Calu3 (cell line): ENCODE measurements at regions not wholly inside any gene's neighbourhood (a gene's known extent, or its start where the extent isn't known, plus 50 kb on each side); places are given as distances from the start of the nearest gene placed in this dataset.

Experiments used
- BruUV-seq: library from RNA; stranded (reverse); fragments of 400-500 nt; replicated peaks from 2 replicates; lab custom pipeline; 2021; lab: Mats Ljungman, UMichigan
- CTCF ChIA-PET: fragments of 300-600 bp; sonication (Branson Sonifier 250); formaldehyde crosslinking; loops from one replicate; lab custom pipeline; 2022; ENCODE audit warnings: antibody characterized with exemption; lab: Charles Lee
- DNase-seq: peaks from one replicate; pipeline ENCODE4 v3.0.0; 2022
- H3K27ac Mint-ChIP-seq: one replicate; pipeline ENCODE4 v1.8.0; 2022; ENCODE audit warnings: mixed read lengths; ENCODE audit not compliant: unreplicated experiment
- H3K27me3 Mint-ChIP-seq: one replicate; pipeline ENCODE4 v1.8.0; 2022; ENCODE audit warnings: mixed read lengths; ENCODE audit not compliant: unreplicated experiment
- H3K36me3 Mint-ChIP-seq: one replicate; pipeline ENCODE4 v1.8.0; 2022; ENCODE audit warnings: mild to moderate bottlenecking, moderate library complexity, mixed read lengths; ENCODE audit not compliant: insufficient read depth, unreplicated experiment
- H3K4me1 Mint-ChIP-seq: one replicate; pipeline ENCODE4 v1.8.0; 2022; ENCODE audit warnings: mild to moderate bottlenecking, low read depth, mixed read lengths; ENCODE audit not compliant: unreplicated experiment
- H3K4me3 Mint-ChIP-seq: one replicate; pipeline ENCODE4 v1.8.0; 2022; ENCODE audit warnings: mild to moderate bottlenecking, low read depth, moderate library complexity, mixed read lengths; ENCODE audit not compliant: unreplicated experiment
- H3K9me3 Mint-ChIP-seq: one replicate; pipeline ENCODE4 v1.8.0; 2022; ENCODE audit warnings: low read depth, mixed read lengths; ENCODE audit not compliant: unreplicated experiment
- intact Hi-C: fragments of 100-400 bp; cut with micrococcal nuclease; formaldehyde crosslinking; loops from one replicate; pipeline ENCODE4 v1.10.0; 2022; ENCODE audit not compliant: unreplicated experiment
- TF ChIP-seq, protein P1 (sequence below): fragments of 200-600 bp; IDR thresholded peaks from one replicate; pipeline ENCODE4 v1.8.0; 2022; ENCODE audit warnings: antibody characterized with exemption; ENCODE audit not compliant: unreplicated experiment

DNA sequence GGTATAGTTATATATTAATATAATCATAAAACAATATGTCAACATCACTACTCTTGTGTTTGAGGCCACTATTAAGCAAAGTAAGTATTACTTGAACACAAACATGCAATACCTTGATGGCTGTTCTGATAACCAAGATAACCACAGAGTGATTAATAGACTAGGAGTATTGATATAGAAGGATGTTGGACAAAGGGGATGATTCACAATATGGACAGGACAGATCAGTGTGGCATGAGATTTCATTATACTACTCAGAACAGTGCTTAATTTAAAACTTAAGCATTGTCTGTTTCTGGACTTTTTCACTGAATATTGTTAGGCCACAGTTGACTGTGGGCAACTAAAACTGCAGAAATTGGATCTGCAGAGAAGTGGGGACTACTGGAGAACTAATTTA, 384.2 kb downstream of the SLITRK1 start:
- CTCF ChIA-PET, result no interaction called here
- TF ChIP-seq, protein P1, sequence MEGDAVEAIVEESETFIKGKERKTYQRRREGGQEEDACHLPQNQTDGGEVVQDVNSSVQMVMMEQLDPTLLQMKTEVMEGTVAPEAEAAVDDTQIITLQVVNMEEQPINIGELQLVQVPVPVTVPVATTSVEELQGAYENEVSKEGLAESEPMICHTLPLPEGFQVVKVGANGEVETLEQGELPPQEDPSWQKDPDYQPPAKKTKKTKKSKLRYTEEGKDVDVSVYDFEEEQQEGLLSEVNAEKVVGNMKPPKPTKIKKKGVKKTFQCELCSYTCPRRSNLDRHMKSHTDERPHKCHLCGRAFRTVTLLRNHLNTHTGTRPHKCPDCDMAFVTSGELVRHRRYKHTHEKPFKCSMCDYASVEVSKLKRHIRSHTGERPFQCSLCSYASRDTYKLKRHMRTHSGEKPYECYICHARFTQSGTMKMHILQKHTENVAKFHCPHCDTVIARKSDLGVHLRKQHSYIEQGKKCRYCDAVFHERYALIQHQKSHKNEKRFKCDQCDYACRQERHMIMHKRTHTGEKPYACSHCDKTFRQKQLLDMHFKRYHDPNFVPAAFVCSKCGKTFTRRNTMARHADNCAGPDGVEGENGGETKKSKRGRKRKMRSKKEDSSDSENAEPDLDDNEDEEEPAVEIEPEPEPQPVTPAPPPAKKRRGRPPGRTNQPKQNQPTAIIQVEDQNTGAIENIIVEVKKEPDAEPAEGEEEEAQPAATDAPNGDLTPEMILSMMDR, result no peak
- DNase-seq, result no peak
- BruUV-seq, result no TSS peak
- H3K36me3 Mint-ChIP-seq, result no peaks in the 10 kb centered on the region
- H3K27ac Mint-ChIP-seq, result no peak overlapping the region
- H3K4me3 Mint-ChIP-seq, result no peak overlapping the region
- intact Hi-C loops, result no loop called here
- H3K9me3 Mint-ChIP-seq, result no peaks in the 10 kb centered on the region
- H3K27me3 Mint-ChIP-seq, result no peaks in the 10 kb centered on the region
- H3K4me1 Mint-ChIP-seq, result no peaks in the 10 kb centered on the region

DNA sequence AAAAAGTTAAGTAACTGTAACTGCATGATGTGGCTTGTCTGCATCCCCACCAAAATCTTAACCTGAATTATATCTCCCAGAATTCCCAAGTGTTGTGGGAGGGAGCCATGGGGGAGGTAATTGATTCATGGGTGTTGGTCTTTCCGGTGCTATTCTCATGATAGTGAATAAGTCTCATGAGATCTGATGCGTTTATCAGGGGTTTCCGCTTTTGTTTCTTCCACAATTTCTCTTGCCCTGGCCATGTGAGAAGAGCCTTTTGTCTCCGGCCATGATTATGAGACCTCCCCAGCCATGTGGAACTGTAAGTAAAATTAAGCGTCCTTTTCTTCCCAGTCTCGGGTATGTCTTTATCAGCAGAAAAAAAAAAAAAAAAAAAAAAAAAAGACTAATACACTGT, 385.8 kb downstream of the SLITRK1 start:
- H3K9me3 Mint-ChIP-seq, result no peaks in the 10 kb centered on the region
- intact Hi-C loops, result no loop called here
- TF ChIP-seq, protein P1, result no peak
- CTCF ChIA-PET, result no interaction called here
- H3K4me1 Mint-ChIP-seq, result no peaks in the 10 kb centered on the region
- no TSS peak for BruUV-seq
- H3K27ac Mint-ChIP-seq, result no peak overlapping the region
- no peak for DNase-seq
- H3K27me3 Mint-ChIP-seq, result no peaks in the 10 kb centered on the region
- no peaks in the 10 kb centered on the region for H3K36me3 Mint-ChIP-seq
- H3K4me3 Mint-ChIP-seq, result no peak overlapping the region

DNA sequence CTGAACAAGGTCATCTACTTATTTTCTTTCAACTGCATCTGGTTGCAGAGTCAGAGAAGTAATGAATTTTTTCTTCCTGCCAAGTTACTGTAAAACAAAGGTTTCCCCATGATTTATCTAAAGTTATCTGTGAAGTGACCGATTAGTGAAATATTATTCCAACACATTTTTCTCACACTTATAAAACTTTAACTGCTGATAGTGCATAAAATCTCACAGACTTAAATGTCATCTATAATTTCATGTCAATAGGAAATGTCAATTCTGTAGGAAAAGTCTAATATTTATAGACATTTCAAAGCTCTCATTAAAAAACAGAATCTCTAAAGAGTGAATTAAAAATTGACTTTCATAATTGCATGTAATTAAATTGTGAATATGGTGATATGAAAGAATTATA, 397.2 kb downstream of the SLITRK1 start:
- no peak overlapping the region for H3K27ac Mint-ChIP-seq
- TF ChIP-seq, protein P1, result no peak
- CTCF ChIA-PET, result no interaction called here

DNA sequence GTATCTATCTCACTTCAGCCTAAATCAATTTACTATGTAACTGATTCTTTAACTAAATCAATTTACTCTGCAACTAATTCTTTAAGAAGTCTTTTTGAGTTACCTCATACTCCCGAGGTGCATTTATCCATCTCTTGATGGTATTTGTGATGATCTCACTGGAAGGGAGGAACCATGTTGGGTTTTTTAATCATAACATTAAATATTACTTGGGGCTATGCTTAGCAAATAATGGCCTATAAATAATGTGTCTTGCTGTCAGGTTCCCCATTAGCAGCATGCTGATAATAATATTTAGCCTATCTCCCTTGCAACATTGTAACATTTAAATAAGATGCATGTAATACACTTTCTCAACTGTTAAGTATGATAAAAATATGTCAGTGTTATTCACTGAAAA, 411.3 kb downstream of the SLITRK1 start:
- H3K4me3 Mint-ChIP-seq, result no peak overlapping the region
- no peak for DNase-seq
- BruUV-seq, result no TSS peak
- no peaks in the 10 kb centered on the region for H3K4me1 Mint-ChIP-seq
- no peaks in the 10 kb centered on the region for H3K36me3 Mint-ChIP-seq
- TF ChIP-seq, protein P1, result no peak
- no peak overlapping the region for H3K27ac Mint-ChIP-seq
- no peaks in the 10 kb centered on the region for H3K27me3 Mint-ChIP-seq
- peaks cover 6% of the 10 kb centered on the region for H3K9me3 Mint-ChIP-seq
- CTCF ChIA-PET, result no interaction called here
- intact Hi-C loops, result no loop called here

More for the DNA sequence above, 397.2 kb downstream of the SLITRK1 start:
- intact Hi-C loops, result no loop called here
- no peaks in the 10 kb centered on the region for H3K36me3 Mint-ChIP-seq
- BruUV-seq, result no TSS peak
- no peak overlapping the region for H3K4me3 Mint-ChIP-seq
- no peaks in the 10 kb centered on the region for H3K27me3 Mint-ChIP-seq
- H3K4me1 Mint-ChIP-seq, result no peaks in the 10 kb centered on the region
- DNase-seq, result no peak
- no peaks in the 10 kb centered on the region for H3K9me3 Mint-ChIP-seq
